HG02870 (cell line): ENCODE measurements at regions not wholly inside any gene's neighbourhood (a gene's known extent, or its start where the extent isn't known, plus 50 kb on each side); places are given as distances from the start of the nearest gene placed in this dataset.
"Not testable (repeated sequence)": the region's sequence is repeated elsewhere in the genome, so short reads cannot be mapped to it uniquely, and the experiment has no call there.

ENCODE experiments used
- ATAC-seq: cut with Tn5 transposase; IDR thresholded peaks from one replicate; pipeline ENCODE4 v1.9.1; 2021; ENCODE audit warnings: mild to moderate bottlenecking, moderate library complexity; ENCODE audit not compliant: unreplicated experiment

DNA sequence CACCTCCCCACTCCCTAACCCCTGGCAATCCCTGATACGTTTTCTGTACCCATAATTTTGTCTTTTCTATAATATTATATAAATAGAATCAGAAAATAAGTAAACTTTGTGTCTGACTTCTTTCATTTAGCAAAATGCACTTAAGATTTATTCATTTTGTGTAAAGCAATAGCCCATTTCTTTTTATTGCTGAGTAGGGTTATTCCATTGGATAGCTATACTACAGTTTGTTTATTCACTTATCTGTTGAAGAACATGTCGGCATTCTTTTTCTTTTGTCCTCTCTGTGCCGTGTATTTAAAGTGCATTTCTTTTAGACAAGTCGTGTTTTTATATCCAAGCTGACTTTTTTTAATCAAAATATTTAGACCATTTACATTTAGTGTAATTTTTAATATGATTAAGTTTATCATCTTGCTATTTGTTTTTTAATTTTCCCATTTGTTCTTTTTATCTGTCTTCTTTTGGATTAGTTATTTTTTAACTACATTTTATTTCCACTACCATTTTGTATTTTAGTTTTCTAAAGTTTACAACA is 176.4 kb upstream of the TSHZ3 start:
- ATAC-seq: no peak

DNA sequence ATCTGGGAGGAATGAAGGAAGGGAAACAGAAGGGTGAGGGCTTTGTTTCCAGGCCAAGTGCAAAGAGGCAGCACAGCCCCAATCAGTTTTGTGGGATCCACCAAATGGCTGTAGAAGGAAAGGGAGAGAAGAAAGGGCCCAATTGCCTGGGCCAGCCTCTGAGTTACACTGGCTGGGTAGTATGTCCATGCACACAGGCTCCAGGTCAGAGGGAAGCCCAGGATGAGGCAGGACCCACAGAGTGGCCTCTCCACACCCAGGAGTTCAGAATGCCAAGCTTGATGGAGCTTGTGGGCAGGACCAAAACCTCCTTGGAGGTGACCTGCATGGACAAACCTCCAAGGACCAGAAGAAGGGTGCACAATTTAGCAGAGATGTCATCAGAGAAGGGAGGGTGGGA is 178.2 kb upstream of the TSHZ3 start:
- no peak for ATAC-seq

- no peak for ATAC-seq
Measured at GRCh38 chr19:31528261-31528660, 179.0 kb upstream of the TSHZ3 start.

GRCh38 chr19:31529121-31529520 is 179.9 kb upstream of the TSHZ3 start:
- no peak for ATAC-seq

DNA sequence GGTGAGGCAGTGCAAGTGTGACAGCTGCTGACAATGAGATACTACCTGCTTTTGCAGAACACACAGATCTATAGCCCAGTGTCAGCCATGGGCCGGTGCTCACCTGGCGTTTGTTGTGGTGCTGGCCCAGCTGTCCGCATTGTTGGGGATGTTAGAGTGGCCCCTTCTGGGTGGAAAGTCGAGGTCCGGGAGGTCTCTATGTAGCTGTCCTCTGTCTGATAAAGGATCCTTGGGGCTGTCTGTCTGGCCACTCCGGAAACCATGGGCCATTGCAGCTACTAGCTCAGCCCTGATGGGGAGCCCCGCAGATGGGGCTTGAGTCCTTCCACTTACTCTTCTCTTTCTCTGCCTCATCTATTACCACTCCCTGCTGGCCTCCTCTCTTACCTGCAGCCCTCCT is 181.5 kb upstream of the TSHZ3 start:
- no peak for ATAC-seq

- ATAC-seq: no peak
Measured at GRCh38 chr19:31531326-31531725, 182.1 kb upstream of the TSHZ3 start.

DNA sequence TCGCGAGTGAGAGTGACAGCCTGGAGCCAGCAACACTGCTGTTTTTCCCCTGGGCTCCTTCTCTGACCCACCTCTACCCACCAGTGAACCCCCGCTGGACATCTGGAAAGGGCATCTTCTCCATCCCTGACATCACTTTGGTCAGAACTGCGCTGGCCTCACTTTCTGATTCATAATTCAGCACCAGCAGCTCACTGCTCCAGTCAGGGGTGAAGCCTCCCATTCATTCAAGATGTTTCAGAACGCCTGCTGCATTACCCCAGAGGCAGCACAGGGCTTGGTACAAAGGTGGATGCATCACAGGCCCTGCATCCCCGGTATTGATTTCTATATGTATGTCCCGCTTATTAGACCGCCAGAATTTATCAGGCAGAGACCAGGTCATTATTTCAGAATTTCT is 182.8 kb upstream of the TSHZ3 start:
- no peak for ATAC-seq

DNA sequence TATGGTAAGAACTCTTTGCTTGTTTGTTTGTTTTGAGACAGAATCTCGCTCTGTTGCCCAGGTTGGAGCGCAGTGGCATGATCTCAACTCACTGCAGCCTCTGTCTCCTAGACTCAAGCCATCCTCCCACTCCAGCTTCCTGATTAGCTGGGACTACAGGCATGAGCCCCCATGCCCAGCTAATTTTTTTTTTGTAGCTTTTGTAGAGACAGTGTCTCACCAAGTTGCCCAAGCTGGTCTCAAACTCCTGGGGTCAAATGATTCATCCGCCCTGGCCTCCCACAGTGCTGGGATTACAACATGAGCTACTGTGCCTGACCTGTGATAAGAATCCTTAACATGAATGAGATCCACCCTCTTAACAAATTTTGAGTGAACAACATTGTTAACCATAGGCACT is 183.9 kb upstream of the TSHZ3 start:
- ATAC-seq: no peak

DNA sequence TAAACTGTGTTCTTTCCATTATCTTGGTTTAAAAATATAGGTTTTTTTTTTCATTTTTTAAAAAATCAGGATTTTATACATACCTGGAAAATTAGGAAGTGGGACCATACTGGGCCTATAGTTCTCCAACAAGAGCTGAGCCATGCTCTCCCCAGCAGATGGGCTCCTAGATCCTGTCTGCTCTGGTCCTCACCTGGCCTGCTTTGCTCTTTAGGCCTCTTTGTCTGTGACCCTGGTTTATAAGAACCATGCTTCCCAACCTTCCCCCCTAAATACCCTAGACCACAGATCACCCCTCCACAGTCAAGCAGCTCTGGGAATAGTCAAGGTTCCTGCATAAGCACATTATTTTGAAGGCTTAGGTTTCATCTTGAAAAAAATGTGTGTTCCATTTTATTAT is 185.0 kb upstream of the TSHZ3 start:
- ATAC-seq: no peak

- ATAC-seq: no peak
Measured at GRCh38 chr19:31534786-31535657, 185.8 kb upstream of the TSHZ3 start.

- ATAC-seq: no peak
Measured at GRCh38 chr19:31535691-31536460, 186.6 kb upstream of the TSHZ3 start.

- ATAC-seq: no peak
Measured at GRCh38 chr19:31537136-31537535, 187.9 kb upstream of the TSHZ3 start.

- ATAC-seq: not testable (repeated sequence)
Measured at GRCh38 chr19:31537902-31538301, 188.7 kb upstream of the TSHZ3 start.

DNA sequence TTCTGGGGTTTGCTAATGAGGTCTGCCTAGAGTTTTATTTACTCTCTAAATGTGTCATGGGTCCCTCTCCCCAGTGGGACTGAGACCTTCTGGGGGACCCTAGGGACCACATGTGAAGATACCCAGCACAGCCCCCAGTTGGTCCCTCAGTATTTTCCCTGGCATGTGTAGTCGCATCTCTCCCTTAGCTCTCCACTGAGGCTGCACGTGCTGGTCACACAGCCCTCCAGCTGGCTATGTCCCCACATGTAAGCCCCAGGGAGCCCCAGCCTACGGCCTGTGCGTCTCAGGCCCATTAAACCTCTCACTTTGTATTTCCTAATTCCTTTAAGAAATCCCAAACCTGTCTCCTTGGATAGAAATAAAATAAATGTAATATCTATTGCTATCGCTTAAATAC is 189.6 kb upstream of the TSHZ3 start:
- no peak for ATAC-seq

DNA sequence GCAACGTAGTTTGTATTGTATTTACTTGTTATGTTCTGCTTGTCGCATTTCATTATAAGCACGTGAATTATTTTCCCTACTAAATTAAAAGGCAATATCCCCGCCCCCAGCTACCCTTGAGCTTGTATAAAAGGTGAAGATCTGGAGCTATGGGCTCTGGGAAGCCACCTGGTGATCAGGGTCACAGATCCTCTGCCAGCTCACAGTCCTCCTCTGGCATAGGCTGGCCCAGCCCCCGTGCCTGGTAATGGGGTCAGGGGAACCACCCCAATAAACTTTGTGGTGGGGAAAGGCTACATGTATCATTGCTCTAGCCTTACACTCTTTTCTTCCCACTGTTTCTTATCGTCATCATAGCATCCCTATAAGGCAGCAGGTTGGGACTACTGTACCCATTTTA is 190.2 kb upstream of the TSHZ3 start:
- no peak for ATAC-seq

GRCh38 chr19:31541396-31541795 is 192.2 kb upstream of the TSHZ3 start:
- ATAC-seq: no peak

GRCh38 chr19:31543456-31543855 is 194.2 kb upstream of the TSHZ3 start:
- ATAC-seq: no peak

GRCh38 chr19:31545777-31546176 is 196.5 kb upstream of the TSHZ3 start:
- ATAC-seq: no peak

- no peak for ATAC-seq
Measured at GRCh38 chr19:31546205-31546960, 197.1 kb upstream of the TSHZ3 start.

- ATAC-seq: no peak
Measured at GRCh38 chr19:31548941-31549340, 199.7 kb upstream of the TSHZ3 start.
